ENCODE measurements at regions not wholly inside any gene's neighbourhood (a gene's known extent, or its start where the extent isn't known, plus 50 kb on each side); places are given as distances from the start of the nearest gene placed in this dataset.

- Histone ChIP-seq H3K27ac (ENCODE audit: extremely low read length, insufficient read depth, low read length) (no peak overlapping the region), H3K9ac (ENCODE audit: insufficient read depth, low read depth, low read length) (no peak overlapping the region), H3K36me3 (replicated peaks in 1 of 2; ENCODE audit: control insufficient read depth in 1 of 2, insufficient read depth in 2 of 2, low read length in 2 of 2) (no peaks in the 10 kb centered on the region), H3K4me3 (replicated peaks in 1 of 3; ENCODE audit: insufficient read depth in 1 of 3, low read depth in 2 of 3, low read length in 3 of 3) (no peak overlapping the region), H3K9me3 (ENCODE audit: low read length) (no peaks in the 10 kb centered on the region), H4K20me1 (ENCODE audit: insufficient read depth, low read length) (no peaks in the 10 kb centered on the region), H3K4me2 (ENCODE audit: low read depth, low read length) (no peak overlapping the region), H3K79me2 (ENCODE audit: insufficient read depth, low read length) (no peaks in the 10 kb centered on the region), H3K4me1 (ENCODE audit: insufficient read depth, low read length) (no peaks in the 10 kb centered on the region), H3K27me3 (ENCODE audit: control insufficient read depth in 1 of 2, insufficient read depth in 2 of 2, low read length in 2 of 2) (no peaks in the 10 kb centered on the region; a peak in 1 of 5 replicates), H2AFZ (ENCODE audit: low read length) (no peak overlapping the region)
- ATAC-seq (no peak; the same call in 2 of the 3 replicates), FAIRE-seq (no peak), DNase-seq (ENCODE audit: low spot score) (no peak)
- intact Hi-C loops (cut with micrococcal nuclease; ENCODE audit: unreplicated experiment) (no loop called here), in situ Hi-C loops (cut with HindIII; ENCODE audit: extremely low pct_ligation_motif_present, low pct_unique_long_range_greater_than_20kb) (loop anchor here (5.0 kb wide), 1 partner anchor 110 kb away; no protein-coding TSS in a partner anchor)
- TF ChIP-seq ZNF367 (CRISPR knock-in tag; IDR thresholded peaks at IDR 0.05; ENCODE audit: borderline replicate concordance) (no peak), NR2F2 (IDR thresholded peaks at IDR 0.05; ENCODE audit: borderline replicate concordance, low read depth) (no peak), ATF3 (CRISPR knock-in tag; IDR thresholded peaks at IDR 0.05) (no peak), EEA1 (CRISPR knock-in tag; IDR thresholded peaks at IDR 0.05; ENCODE audit: borderline replicate concordance) (no peak), PTBP1 (IDR thresholded peaks at IDR 0.05; ENCODE audit: low read depth, low read length, poor library complexity, severe bottlenecking) (no peak), RFXAP (CRISPR knock-in tag; IDR thresholded peaks at IDR 0.05; ENCODE audit: borderline replicate concordance) (no peak), NR2F1 (CRISPR knock-in tag; IDR thresholded peaks at IDR 0.05) (no peak), NFRKB (IDR thresholded peaks at IDR 0.05) (no peak), RARA (CRISPR knock-in tag; IDR thresholded peaks at IDR 0.05) (no peak), ONECUT2 (CRISPR knock-in tag; IDR thresholded peaks at IDR 0.05) (no peak), ZZZ3 (CRISPR knock-in tag; IDR thresholded peaks at IDR 0.05; ENCODE audit: borderline replicate concordance) (no peak), SMARCE1 (IDR thresholded peaks at IDR 0.05; ENCODE audit: borderline replicate concordance) (no peak), ZNF564 (CRISPR knock-in tag; IDR thresholded peaks at IDR 0.05) (no peak), CAMTA2 (CRISPR knock-in tag; IDR thresholded peaks at IDR 0.05; ENCODE audit: borderline replicate concordance) (no peak)
- BruUV-seq (replicated peaks): no TSS peak
- CTCF ChIA-PET (ENCODE audit: low intra/inter-chr PET ratio, low total read pairs): no interaction called here
- WGBS (ENCODE audit: low lambda C conversion rate): 52% methylated on average over 11 of the region's 42 CpGs
- POLR2A ChIA-PET: no interaction called here
Measured at GRCh38 chr2:234247453-234248180, 197.1 kb downstream of the SPP2 start.

Measured in HepG2 (cell line).